ENCODE measurements at regions not wholly inside any gene's neighbourhood (a gene's known extent, or its start where the extent isn't known, plus 50 kb on each side); places are given as distances from the start of the nearest gene placed in this dataset.

GRCh38 chr2:173829727-173830126 is 135.4 kb downstream of the SP3 start:
- H4K20me1 ChIP-seq (ENCODE audit: insufficient read depth, low read length), result no peaks in the 10 kb centered on the region
- WGBS (ENCODE audit: low lambda C conversion rate), result 0% methylated on average over 4 of the region's 4 CpGs
- no peaks in the 10 kb centered on the region for H3K79me2 ChIP-seq (ENCODE audit: insufficient read depth, low read length)
- no peak overlapping the region for H2AFZ ChIP-seq (ENCODE audit: low read length)
- H3K27me3 ChIP-seq (ENCODE audit: control insufficient read depth in 1 of 2, insufficient read depth in 2 of 2, low read length in 2 of 2), result peaks cover 2 to 75% of the 10 kb centered on the region in 2 experiments; a peak in 4 of 5 replicates
- ChIA-PET CTCF (ENCODE audit: low intra/inter-chr PET ratio, low total read pairs) (no interaction called here), POLR2A (no interaction called here)
- no peaks in the 10 kb centered on the region for H3K9me3 ChIP-seq (ENCODE audit: low read length)
- H3K4me3 ChIP-seq (replicated peaks in 1 of 3; ENCODE audit: insufficient read depth in 1 of 3, low read depth in 2 of 3, low read length in 3 of 3), result no peak overlapping the region
- no peaks in the 10 kb centered on the region for H3K4me1 ChIP-seq (ENCODE audit: insufficient read depth, low read length)
- BruUV-seq (replicated peaks), result no TSS peak
- H3K36me3 ChIP-seq (replicated peaks in 1 of 2; ENCODE audit: control insufficient read depth in 1 of 2, insufficient read depth in 2 of 2, low read length in 2 of 2), result no peaks in the 10 kb centered on the region
- no peak for TF ChIP-seq ZNF282 (IDR thresholded peaks at IDR 0.05; ENCODE audit: partially characterized antibody)
- TF ChIP-seq ZBTB7B (CRISPR knock-in tag; IDR thresholded peaks at IDR 0.05), result no peak
- TF ChIP-seq PLRG1 (conservative IDR thresholded peaks at IDR 0.05), result no peak
- no peak for TF ChIP-seq KLF6 (CRISPR knock-in tag; IDR thresholded peaks at IDR 0.05)
- TF ChIP-seq, protein P1, sequence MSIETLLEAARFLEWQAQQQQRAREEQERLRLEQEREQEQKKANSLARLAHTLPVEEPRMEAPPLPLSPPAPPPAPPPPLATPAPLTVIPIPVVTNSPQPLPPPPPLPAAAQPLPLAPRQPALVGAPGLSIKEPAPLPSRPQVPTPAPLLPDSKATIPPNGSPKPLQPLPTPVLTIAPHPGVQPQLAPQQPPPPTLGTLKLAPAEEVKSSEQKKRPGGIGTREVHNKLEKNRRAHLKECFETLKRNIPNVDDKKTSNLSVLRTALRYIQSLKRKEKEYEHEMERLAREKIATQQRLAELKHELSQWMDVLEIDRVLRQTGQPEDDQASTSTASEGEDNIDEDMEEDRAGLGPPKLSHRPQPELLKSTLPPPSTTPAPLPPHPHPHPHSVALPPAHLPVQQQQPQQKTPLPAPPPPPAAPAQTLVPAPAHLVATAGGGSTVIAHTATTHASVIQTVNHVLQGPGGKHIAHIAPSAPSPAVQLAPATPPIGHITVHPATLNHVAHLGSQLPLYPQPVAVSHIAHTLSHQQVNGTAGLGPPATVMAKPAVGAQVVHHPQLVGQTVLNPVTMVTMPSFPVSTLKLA (IDR thresholded peaks at IDR 0.05), result no peak
- TF ChIP-seq, protein P2, sequence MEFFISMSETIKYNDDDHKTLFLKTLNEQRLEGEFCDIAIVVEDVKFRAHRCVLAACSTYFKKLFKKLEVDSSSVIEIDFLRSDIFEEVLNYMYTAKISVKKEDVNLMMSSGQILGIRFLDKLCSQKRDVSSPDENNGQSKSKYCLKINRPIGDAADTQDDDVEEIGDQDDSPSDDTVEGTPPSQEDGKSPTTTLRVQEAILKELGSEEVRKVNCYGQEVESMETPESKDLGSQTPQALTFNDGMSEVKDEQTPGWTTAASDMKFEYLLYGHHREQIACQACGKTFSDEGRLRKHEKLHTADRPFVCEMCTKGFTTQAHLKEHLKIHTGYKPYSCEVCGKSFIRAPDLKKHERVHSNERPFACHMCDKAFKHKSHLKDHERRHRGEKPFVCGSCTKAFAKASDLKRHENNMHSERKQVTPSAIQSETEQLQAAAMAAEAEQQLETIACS (CRISPR knock-in tag; IDR thresholded peaks at IDR 0.05), result no peak
- no peak overlapping the region for H3K4me2 ChIP-seq (ENCODE audit: low read depth, low read length)
- H3K27ac ChIP-seq (ENCODE audit: extremely low read length, insufficient read depth, low read length), result no peak overlapping the region
- intact Hi-C loops (cut with micrococcal nuclease; ENCODE audit: unreplicated experiment) (no loop called here), in situ Hi-C loops (cut with HindIII; ENCODE audit: extremely low pct_ligation_motif_present, low pct_unique_long_range_greater_than_20kb) (no loop called here)
- ATAC-seq (no peak), FAIRE-seq (no peak), DNase-seq (ENCODE audit: low spot score) (no peak)
- H3K9ac ChIP-seq (ENCODE audit: insufficient read depth, low read depth, low read length), result no peak overlapping the region

DNA sequence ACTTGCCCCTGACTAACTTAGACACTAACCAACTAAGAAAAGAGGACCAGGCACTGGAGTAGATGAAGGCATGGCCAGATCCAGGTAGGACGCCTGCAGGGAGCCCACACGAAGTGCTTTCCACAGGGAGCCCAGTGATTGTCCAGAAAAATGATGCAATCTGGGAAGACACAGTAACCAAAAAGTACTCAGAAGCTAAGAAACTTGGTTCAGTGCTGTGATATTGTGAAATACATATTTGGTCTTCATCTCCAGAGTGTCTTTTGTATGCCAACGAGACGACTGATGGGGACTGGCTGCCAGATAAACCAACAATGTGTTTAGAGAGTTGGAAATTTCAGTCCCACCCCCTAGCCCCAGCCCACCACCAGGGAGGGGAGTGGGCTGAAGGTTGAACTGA is 135.0 kb downstream of the SP3 start:
- intact Hi-C loops (cut with micrococcal nuclease; ENCODE audit: unreplicated experiment) (no loop called here), in situ Hi-C loops (cut with HindIII; ENCODE audit: extremely low pct_ligation_motif_present, low pct_unique_long_range_greater_than_20kb) (no loop called here)
- CTCF ChIA-PET (ENCODE audit: low intra/inter-chr PET ratio, low total read pairs), result no interaction called here
- H3K4me2 ChIP-seq (ENCODE audit: low read depth, low read length), result no peak overlapping the region
- ATAC-seq (no peak), DNase-seq (ENCODE audit: low spot score) (no peak), FAIRE-seq (no peak)
- POLR2A ChIA-PET, result no interaction called here
- no peak overlapping the region for H3K27ac ChIP-seq (ENCODE audit: extremely low read length, insufficient read depth, low read length)
- no peak overlapping the region for H2AFZ ChIP-seq (ENCODE audit: low read length)
- no TSS peak for BruUV-seq (replicated peaks)
- no peaks in the 10 kb centered on the region for H3K36me3 ChIP-seq (replicated peaks in 1 of 2; ENCODE audit: control insufficient read depth in 1 of 2, insufficient read depth in 2 of 2, low read length in 2 of 2)
- H3K9ac ChIP-seq (ENCODE audit: insufficient read depth, low read depth, low read length), result no peak overlapping the region
- no peaks in the 10 kb centered on the region for H4K20me1 ChIP-seq (ENCODE audit: insufficient read depth, low read length)
- no peaks in the 10 kb centered on the region for H3K79me2 ChIP-seq (ENCODE audit: insufficient read depth, low read length)
- H3K9me3 ChIP-seq (ENCODE audit: low read length), result no peaks in the 10 kb centered on the region
- no peaks in the 10 kb centered on the region for H3K4me1 ChIP-seq (ENCODE audit: insufficient read depth, low read length)
- TF ChIP-seq ZNF747 (CRISPR knock-in tag; IDR thresholded peaks at IDR 0.05; ENCODE audit: borderline replicate concordance) (no peak), CEBPB (IDR thresholded peaks at IDR 0.05; ENCODE audit: borderline replicate concordance, low read depth, low read length) (peak; percentile 77), ZKSCAN8 (CRISPR knock-in tag; IDR thresholded peaks at IDR 0.05; ENCODE audit: borderline replicate concordance) (no peak), TGIF2 (CRISPR knock-in tag; IDR thresholded peaks at IDR 0.05) (no peak)
- TF ChIP-seq, protein P3, sequence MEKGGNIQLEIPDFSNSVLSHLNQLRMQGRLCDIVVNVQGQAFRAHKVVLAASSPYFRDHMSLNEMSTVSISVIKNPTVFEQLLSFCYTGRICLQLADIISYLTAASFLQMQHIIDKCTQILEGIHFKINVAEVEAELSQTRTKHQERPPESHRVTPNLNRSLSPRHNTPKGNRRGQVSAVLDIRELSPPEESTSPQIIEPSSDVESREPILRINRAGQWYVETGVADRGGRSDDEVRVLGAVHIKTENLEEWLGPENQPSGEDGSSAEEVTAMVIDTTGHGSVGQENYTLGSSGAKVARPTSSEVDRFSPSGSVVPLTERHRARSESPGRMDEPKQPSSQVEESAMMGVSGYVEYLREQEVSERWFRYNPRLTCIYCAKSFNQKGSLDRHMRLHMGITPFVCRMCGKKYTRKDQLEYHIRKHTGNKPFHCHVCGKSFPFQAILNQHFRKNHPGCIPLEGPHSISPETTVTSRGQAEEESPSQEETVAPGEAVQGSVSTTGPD (CRISPR knock-in tag; IDR thresholded peaks at IDR 0.05), result no peak
- peaks cover 2 to 78% of the 10 kb centered on the region in 2 experiments; a peak in 4 of 5 replicates for H3K27me3 ChIP-seq (ENCODE audit: control insufficient read depth in 1 of 2, insufficient read depth in 2 of 2, low read length in 2 of 2)
- WGBS (ENCODE audit: low lambda C conversion rate), result 3% methylated on average over 4 of the region's 4 CpGs
- no peak overlapping the region for H3K4me3 ChIP-seq (replicated peaks in 1 of 3; ENCODE audit: insufficient read depth in 1 of 3, low read depth in 2 of 3, low read length in 3 of 3)

Measured in HepG2 (cell line).